Thoracic aorta (tissue), 2 donors: ENCODE measurements at regions not wholly inside any gene's neighbourhood (a gene's known extent, or its start where the extent isn't known, plus 50 kb on each side); places are given as distances from the start of the nearest gene placed in this dataset.

Experiments used
- ATAC-seq: fragments of 150-250 bp; one replicate; pipeline ENCODE4 v1.8.0; 2017; ENCODE audit warnings: low read depth; ENCODE audit not compliant: insufficient number of reproducible peaks, low FRiP score
- DNase-seq: peaks from one replicate; pipeline ENCODE4 v3.0.0-alpha.2; 2020; ENCODE audit warnings: low spot score
- H3K27ac ChIP-seq, 2 donors: fragments of 200-600 bp; sonication (generic); 1 replicate in 1 of 2; 2 replicates in 1 of 2; pipeline ENCODE4 v1.5.1; 2016; ENCODE audit warnings: mild to moderate bottlenecking in 2 of 2, moderate library complexity in 2 of 2
- H3K27me3 ChIP-seq: fragments of 200-600 bp; sonication (generic); replicated peaks from 2 replicates; pipeline ENCODE4 v1.6.0; 2016; ENCODE audit warnings: mild to moderate bottlenecking; ENCODE audit not compliant: insufficient read depth
- H3K36me3 ChIP-seq: fragments of 200-600 bp; sonication (generic); one replicate; pipeline ENCODE4 v1.5.1; 2016
- H3K4me1 ChIP-seq, 2 donors: fragments of 200-600 bp; sonication (generic); 1 replicate in 1 of 2; 2 replicates in 1 of 2; pipeline versions ENCODE4 v1.5.1 to v1.6.0; 2016; ENCODE audit warnings: low read depth in 2 of 2, mild to moderate bottlenecking in 1 of 2; ENCODE audit not compliant: control insufficient read depth in 1 of 2
- H3K4me3 ChIP-seq: fragments of 200-600 bp; sonication (generic); 2 replicates; pipeline ENCODE4 v1.5.1; 2016; ENCODE audit warnings: mild to moderate bottlenecking
- H3K9me3 ChIP-seq: fragments of 200-600 bp; sonication (generic); 2 replicates; pipeline ENCODE4 v1.5.1; 2016
- CTCF ChIP-seq: fragments of 200-600 bp; sonication (generic); IDR thresholded peaks from one replicate; pipeline ENCODE4 v1.5.1; 2019; ENCODE audit warnings: antibody characterized with exemption

GRCh38 chr12:67073336-67073735 is 195.8 kb upstream of the CAND1 start:
- no peak for TF ChIP-seq CTCF

GRCh38 chr12:67074072-67074471 is 195.1 kb upstream of the CAND1 start:
- Histone ChIP-seq H3K27ac (no peak overlapping the region), H3K4me3 (no peak overlapping the region), H3K27me3 (no peaks in the 10 kb centered on the region), H3K9me3 (no peaks in the 10 kb centered on the region), H3K4me1 (peaks cover 0 to 6% of the 10 kb centered on the region in 2 donors), H3K36me3 (no peaks in the 10 kb centered on the region)
- ATAC-seq (no peak), DNase-seq (no peak)
- no peak for TF ChIP-seq CTCF

More at GRCh38 chr12:67073336-67073735, 195.8 kb upstream of the CAND1 start:
- Histone ChIP-seq H3K9me3 (no peaks in the 10 kb centered on the region), H3K4me1 (peaks cover 0 to 8% of the 10 kb centered on the region in 2 donors), H3K27ac (no peak overlapping the region), H3K27me3 (no peaks in the 10 kb centered on the region), H3K4me3 (no peak overlapping the region), H3K36me3 (no peaks in the 10 kb centered on the region)
- no peak for ATAC-seq
- no peak for DNase-seq

GRCh38 chr12:67077617-67078016 is 191.5 kb upstream of the CAND1 start:
- no peak for TF ChIP-seq CTCF
- no peak for ATAC-seq
- Histone ChIP-seq H3K36me3 (no peaks in the 10 kb centered on the region), H3K27ac (no peak overlapping the region), H3K27me3 (no peaks in the 10 kb centered on the region), H3K4me3 (no peak overlapping the region), H3K4me1 (no peaks in the 10 kb centered on the region), H3K9me3 (no peaks in the 10 kb centered on the region)
- DNase-seq = no peak

GRCh38 chr12:67078957-67079356 is 190.2 kb upstream of the CAND1 start:
- H3K9me3 ChIP-seq = no peaks in the 10 kb centered on the region
- ATAC-seq (no peak), DNase-seq (no peak)
- no peaks in the 10 kb centered on the region for H3K27me3 ChIP-seq
- no peaks in the 10 kb centered on the region for H3K36me3 ChIP-seq
- no peak overlapping the region for H3K4me3 ChIP-seq
- no peak overlapping the region for H3K27ac ChIP-seq
- H3K4me1 ChIP-seq = no peaks in the 10 kb centered on the region
- no peak for TF ChIP-seq CTCF

GRCh38 chr12:67080637-67081036 is 188.5 kb upstream of the CAND1 start:
- TF ChIP-seq CTCF = no peak
- Histone ChIP-seq H3K9me3 (no peaks in the 10 kb centered on the region), H3K27me3 (no peaks in the 10 kb centered on the region), H3K4me3 (no peak overlapping the region), H3K27ac (no peak overlapping the region), H3K36me3 (no peaks in the 10 kb centered on the region), H3K4me1 (no peaks in the 10 kb centered on the region)
- no peak for DNase-seq
- ATAC-seq = no peak
